IMR-90 (cell line): ENCODE measurements at regions not wholly inside any gene's neighbourhood (a gene's known extent, or its start where the extent isn't known, plus 50 kb on each side); places are given as distances from the start of the nearest gene placed in this dataset.

Experiments
- ATAC-seq: fragments of 200-7000 bp; cut with Tn5 transposase; 2 replicates; pipeline ENCODE4 v1.9.1; 2020; ENCODE audit warnings: low read depth, mild to moderate bottlenecking, moderate library complexity
- BruUV-seq: library from RNA; stranded (reverse); fragments of 400-500 nt; replicated peaks from 2 replicates; lab custom pipeline; 2021; lab: Mats Ljungman, UMichigan
- CTCF ChIA-PET: fragments of 300-600 bp; formaldehyde crosslinking; extraction: SDS; loops from one replicate; lab custom pipeline; 2021; ENCODE audit warnings: antibody characterized with exemption; lab: Yijun Ruan, JAX
- POLR2A ChIA-PET: fragments of 300-600 bp; sonication (Branson Sonifier 250); formaldehyde crosslinking; loops from one replicate; lab custom pipeline; 2022; ENCODE audit warnings: antibody characterized with exemption; ENCODE audit not compliant: unreplicated experiment; lab: Charles Lee
- DNase-seq: peaks from one replicate; pipeline ENCODE4 v3.0.0; 2013
- H2AFZ ChIP-seq: replicated peaks from 2 replicates; pipeline ENCODE3; 2013; ENCODE audit warnings: low read length, mild to moderate bottlenecking; ENCODE audit not compliant: poor library complexity
- H2AK5ac ChIP-seq: 2 replicates; pipeline ENCODE4 v1.6.1; 2013; ENCODE audit warnings: low read depth, low read length, inconsistent platforms
- H2AK9ac ChIP-seq: replicated peaks from 2 replicates; pipeline ENCODE3; 2013; ENCODE audit warnings: mild to moderate bottlenecking, low read depth, low read length, moderate library complexity; ENCODE audit not compliant: poor library complexity
- H2BK120ac ChIP-seq: 2 replicates; pipeline ENCODE4 v1.6.1; 2013; ENCODE audit warnings: low read depth, low read length, inconsistent platforms
- H2BK15ac ChIP-seq: 3 replicates; pipeline ENCODE4 v1.6.1; 2013; ENCODE audit warnings: low read depth, low read length, inconsistent platforms
- H2BK20ac ChIP-seq: 2 replicates; pipeline ENCODE4 v1.6.1; 2013; ENCODE audit warnings: low read depth, mild to moderate bottlenecking, inconsistent platforms, low read length, moderate library complexity
- H2BK5ac ChIP-seq: 2 replicates; pipeline ENCODE4 v1.6.1; 2013; ENCODE audit warnings: mild to moderate bottlenecking, low read depth, low read length, inconsistent platforms; ENCODE audit not compliant: poor library complexity, severe bottlenecking
- H3K14ac ChIP-seq: replicated peaks from 2 replicates; pipeline ENCODE4 v1.6.1; 2013; ENCODE audit warnings: low read depth, low read length, inconsistent platforms
- H3K18ac ChIP-seq: 2 replicates; pipeline ENCODE4 v1.6.1; 2013; ENCODE audit warnings: low read depth, low read length, control low read depth
- H3K23ac ChIP-seq: 2 replicates; pipeline ENCODE4 v1.6.1; 2013; ENCODE audit warnings: low read depth, low read length, inconsistent platforms
- H3K27ac ChIP-seq: 2 replicates; pipeline ENCODE4 v1.5.1; 2013; ENCODE audit warnings: mild to moderate bottlenecking, control low read depth, low read length; ENCODE audit not compliant: insufficient read depth
- H3K27me3 ChIP-seq: 2 replicates; pipeline ENCODE4 v1.6.1; 2013; ENCODE audit warnings: low read length; ENCODE audit not compliant: control insufficient read depth, insufficient read depth
- H3K36me3 ChIP-seq: 2 replicates; pipeline ENCODE4 v1.6.1; 2013; ENCODE audit warnings: low read length, mixed read lengths; ENCODE audit not compliant: control insufficient read depth, insufficient read depth
- H3K4ac ChIP-seq: 2 replicates; pipeline ENCODE4 v1.6.1; 2013; ENCODE audit warnings: low read depth, low read length, inconsistent platforms
- H3K4me1 ChIP-seq: 2 replicates; pipeline ENCODE4 v1.6.1; 2013; ENCODE audit warnings: low read length, mixed read lengths; ENCODE audit not compliant: control insufficient read depth, insufficient read depth
- H3K4me2 ChIP-seq: 2 replicates; pipeline ENCODE4 v1.6.1; 2013; ENCODE audit warnings: low read depth, mild to moderate bottlenecking, control low read depth, low read length, moderate library complexity
- H3K4me3 ChIP-seq: 2 replicates; pipeline ENCODE4 v1.5.1; 2013; ENCODE audit warnings: low read depth, mild to moderate bottlenecking, control low read depth, low read length, moderate library complexity; ENCODE audit not compliant: insufficient read depth
- H3K56ac ChIP-seq: 2 replicates; pipeline ENCODE4 v1.6.1; 2013; ENCODE audit warnings: low read length, inconsistent platforms; ENCODE audit not compliant: insufficient read depth; ENCODE audit errors: extremely low read depth
- H3K79me1 ChIP-seq, 2 experiments: 2 replicates each; pipeline ENCODE4 v1.6.1; 2013; ENCODE audit warnings: low read length in 2 of 2, inconsistent platforms in 1 of 2, low read depth in 1 of 2
- H3K9ac ChIP-seq: 2 replicates; pipeline ENCODE4 v1.6.1; 2013; ENCODE audit warnings: low read depth, low read length, control low read depth
- H3K9me1 ChIP-seq: 2 replicates; pipeline ENCODE4 v1.6.1; 2013; ENCODE audit warnings: low read length, inconsistent platforms; ENCODE audit not compliant: insufficient read depth
- H3K9me3 ChIP-seq: 2 replicates; pipeline ENCODE4 v1.6.1; 2013; ENCODE audit warnings: low read length; ENCODE audit not compliant: control insufficient read depth, insufficient read depth
- H4K20me1 ChIP-seq: 2 replicates; pipeline ENCODE4 v1.6.1; 2013; ENCODE audit warnings: low read length, inconsistent platforms; ENCODE audit not compliant: insufficient read depth
- H4K5ac ChIP-seq: 2 replicates; pipeline ENCODE4 v1.6.1; 2013; ENCODE audit warnings: mild to moderate bottlenecking, low read depth, low read length, control low read depth
- H4K8ac ChIP-seq, 2 experiments: 2 replicates each; pipeline ENCODE4 v1.6.1; 2013; ENCODE audit warnings: low read depth in 2 of 2, low read length in 2 of 2, control low read depth in 1 of 2, inconsistent platforms in 1 of 2
- H4K91ac ChIP-seq: 2 replicates; pipeline ENCODE4 v1.6.1; 2013; ENCODE audit warnings: low read depth, low read length, inconsistent platforms; ENCODE audit not compliant: insufficient read depth
- BHLHE40 ChIP-seq: fragments of 150-350 bp; IDR thresholded peaks from 2 replicates; pipeline ENCODE4 v1.6.1; 2016; ENCODE audit warnings: mild to moderate bottlenecking, low read depth, low read length
- WGBS, 2 experiments: methylation state at CpG; one replicate each; pipeline versions ENCODE4 v1.1.5 to v1.1.7; 2013; ENCODE audit warnings: missing lambda C conversion rate in 2 of 2; ENCODE audit not compliant: insufficient read length in 1 of 2; ENCODE audit errors: extremely low coverage in 2 of 2; 5-methylcytosine and 5-hydroxymethylcytosine counted together
- dilution Hi-C: fragments of 300-500 bp; cut with HindIII; formaldehyde crosslinking; loops from one replicate; pipeline ENCODE4 v1.14.3; 2018; ENCODE audit warnings: low sequenced_read_pairs; ENCODE audit not compliant: unreplicated experiment
- in situ Hi-C: fragments of 300-500 bp; cut with MboI; formaldehyde crosslinking; loops from 3 replicates; pipeline ENCODE4 v1.14.3; 2019; ENCODE audit warnings: low sequenced_read_pairs, inconsistent platforms, mixed read lengths
- intact Hi-C: fragments of 100-400 bp; cut with micrococcal nuclease; formaldehyde crosslinking; loops from 2 replicates; pipeline ENCODE4 v1.10.0; 2022

GRCh38 chr18:72091369-72091768 lies 452.8 kb downstream of the CBLN2 start:
- no peak overlapping the region for H2AFZ ChIP-seq
- DNase-seq = no peak
- H3K4me2 ChIP-seq = no peak overlapping the region
- no peak overlapping the region for H2BK20ac ChIP-seq
- H4K8ac ChIP-seq = no peak overlapping the region
- H2AK9ac ChIP-seq = no peak overlapping the region
- H3K79me1 ChIP-seq = no peaks in the 10 kb centered on the region
- no peak overlapping the region for H3K4me3 ChIP-seq
- no peak overlapping the region for H2BK120ac ChIP-seq
- no peak overlapping the region for H2BK5ac ChIP-seq
- H4K20me1 ChIP-seq = no peaks in the 10 kb centered on the region
- H2BK15ac ChIP-seq = no peak overlapping the region
- H3K27ac ChIP-seq = no peak overlapping the region
- POLR2A ChIA-PET = no interaction called here
- in situ Hi-C loops (no loop called here), dilution Hi-C loops (no loop called here), intact Hi-C loops (no loop called here)
- ATAC-seq = no peak
- H3K14ac ChIP-seq = no peak overlapping the region
- H4K91ac ChIP-seq = no peak overlapping the region
- H3K27me3 ChIP-seq = no peaks in the 10 kb centered on the region
- no peak for TF ChIP-seq BHLHE40
- no peak overlapping the region for H3K56ac ChIP-seq
- H3K18ac ChIP-seq = no peak overlapping the region
- H3K4ac ChIP-seq = no peak overlapping the region
- no peaks in the 10 kb centered on the region for H3K9me1 ChIP-seq
- BruUV-seq = no TSS peak
- H3K23ac ChIP-seq = no peak overlapping the region
- H2AK5ac ChIP-seq = no peak overlapping the region
- CTCF ChIA-PET = no interaction called here
- no peaks in the 10 kb centered on the region for H3K36me3 ChIP-seq
- no peaks in the 10 kb centered on the region for H3K4me1 ChIP-seq
- WGBS, 2 experiments = no CpG with 5 or more reads among the region's 5 CpGs
- H4K5ac ChIP-seq = no peak overlapping the region
- peaks cover 4% of the 10 kb centered on the region; the same call in 1 of the 2 replicates for H3K9me3 ChIP-seq
- H3K9ac ChIP-seq = no peak overlapping the region
